SK-N-MC (cell line): ENCODE measurements at regions not wholly inside any gene's neighbourhood (a gene's known extent, or its start where the extent isn't known, plus 50 kb on each side); places are given as distances from the start of the nearest gene placed in this dataset.
"Not testable (repeated sequence)": the region's sequence is repeated elsewhere in the genome, so short reads cannot be mapped to it uniquely, and the experiment has no call there.

Source experiments
- DNase-seq: peaks from one replicate; pipeline ENCODE4 v3.0.0-alpha.2; 2011; ENCODE audit warnings: low read depth, low spot score
- H3K27ac ChIP-seq: fragments of 200-600 bp; sonication (generic); 2 replicates; pipeline ENCODE4 v1.5.1; 2016; ENCODE audit warnings: mixed run types
- H3K36me3 ChIP-seq: fragments of 200-600 bp; sonication (generic); 2 replicates; pipeline ENCODE4 v1.6.1; 2017; ENCODE audit warnings: antibody characterized with exemption, low read length, mixed read lengths; ENCODE audit not compliant: insufficient read depth
- H3K4me3 ChIP-seq: fragments of 200-600 bp; sonication (generic); 2 replicates; pipeline ENCODE4 v1.5.1; 2016
- H3K9ac ChIP-seq: fragments of 200-600 bp; sonication (generic); 2 replicates; pipeline ENCODE4 v1.8.0; 2017; ENCODE audit warnings: mixed run types, mixed read lengths; ENCODE audit not compliant: insufficient read length
- H3K9me3 ChIP-seq: fragments of 200-600 bp; sonication (generic); 2 replicates; pipeline ENCODE4 v1.6.1; 2017; ENCODE audit warnings: low read depth, mild to moderate bottlenecking, antibody characterized with exemption, low read length, moderate library complexity, mixed read lengths
- EZH2 ChIP-seq: fragments of 200-600 bp; sonication (generic); IDR thresholded peaks from one replicate; pipeline ENCODE4 v1.6.1; 2017; ENCODE audit warnings: antibody characterized with exemption
- FOXP2 ChIP-seq: optimal IDR thresholded peaks from 2 replicates; pipeline ENCODE3; 2011; ENCODE audit warnings: mild to moderate bottlenecking, moderate library complexity; ENCODE audit not compliant: insufficient read depth; ENCODE audit errors: extremely low read length, control extremely low read depth
- POLR2AphosphoS5 ChIP-seq: IDR thresholded peaks from 2 replicates; pipeline ENCODE4 v1.6.1; 2012; ENCODE audit warnings: mild to moderate bottlenecking, low read depth, low read length, borderline replicate concordance

- Histone ChIP-seq H3K27ac (no peak overlapping the region), H3K9ac (no peak overlapping the region), H3K36me3 (no peaks in the 10 kb centered on the region), H3K4me3 (no peak overlapping the region), H3K9me3 (no peaks in the 10 kb centered on the region)
- no peak for DNase-seq
- no peak for TF ChIP-seq FOXP2
- TF ChIP-seq POLR2AphosphoS5 = no peak
- TF ChIP-seq EZH2 = no peak
Observed at GRCh38 chr11:98060759-98061158, 960.0 kb upstream of the CNTN5 start.

DNA sequence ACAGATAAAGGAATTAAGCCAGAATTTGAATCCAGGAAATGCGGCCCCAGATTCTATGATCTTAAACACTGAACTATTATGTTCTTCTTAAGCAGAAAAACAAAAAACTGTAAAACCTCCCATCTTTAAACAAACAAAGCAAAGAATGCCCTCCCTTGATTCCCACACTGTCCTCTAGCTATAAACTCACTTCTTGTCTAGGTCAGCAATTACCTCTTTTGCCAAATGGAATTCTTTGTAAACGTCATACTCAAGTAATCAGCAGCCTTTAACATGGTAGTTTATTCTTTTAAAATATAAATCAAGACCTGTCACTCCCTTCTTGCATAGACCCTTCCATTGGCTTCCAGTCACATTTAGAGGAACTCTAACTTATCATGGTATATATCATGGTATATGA lies 958.9 kb upstream of the CNTN5 start:
- no peak for DNase-seq
- H3K4me3 ChIP-seq = no peak overlapping the region

GRCh38 chr11:98062714-98063113 lies 958.0 kb upstream of the CNTN5 start:
- no peaks in the 10 kb centered on the region for H3K36me3 ChIP-seq
- H3K9ac ChIP-seq = no peak overlapping the region
- H3K9me3 ChIP-seq = no peaks in the 10 kb centered on the region
- TF ChIP-seq EZH2 (no peak), FOXP2 (no peak), POLR2AphosphoS5 (no peak)
- no peak for DNase-seq
- no peak overlapping the region for H3K4me3 ChIP-seq
- no peak overlapping the region for H3K27ac ChIP-seq

More for the DNA sequence above, 958.9 kb upstream of the CNTN5 start:
- no peaks in the 10 kb centered on the region for H3K9me3 ChIP-seq
- no peak overlapping the region for H3K9ac ChIP-seq
- H3K36me3 ChIP-seq = no peaks in the 10 kb centered on the region
- TF ChIP-seq FOXP2 (no peak), EZH2 (no peak), POLR2AphosphoS5 (no peak)
- H3K27ac ChIP-seq = no peak overlapping the region

DNA sequence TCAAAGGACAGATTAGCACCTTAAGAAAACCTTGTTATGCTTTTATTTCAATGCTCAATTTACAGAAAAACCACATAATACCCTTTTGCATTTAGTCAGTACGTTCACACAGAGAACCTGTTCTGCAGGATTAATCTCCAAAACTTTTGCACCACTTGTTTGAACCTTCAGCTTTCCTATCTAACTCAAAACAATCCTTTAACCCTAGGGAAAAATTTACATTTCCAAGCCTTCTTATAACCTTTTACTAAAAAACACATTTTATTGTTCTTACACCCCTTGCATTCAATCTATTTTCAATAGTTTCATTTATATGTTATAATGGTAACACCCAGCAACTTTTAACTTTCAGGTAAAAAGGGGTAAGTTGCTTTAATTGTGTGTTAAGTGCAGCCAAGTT lies 952.5 kb upstream of the CNTN5 start:
- no peak overlapping the region for H3K27ac ChIP-seq
- no peaks in the 10 kb centered on the region for H3K36me3 ChIP-seq
- TF ChIP-seq POLR2AphosphoS5 (no peak), FOXP2 (no peak), EZH2 (no peak)
- H3K4me3 ChIP-seq = no peak overlapping the region
- no peak for DNase-seq
- H3K9me3 ChIP-seq = no peaks in the 10 kb centered on the region
- H3K9ac ChIP-seq = no peak overlapping the region

- H3K4me3 ChIP-seq, DNase-seq, H3K36me3 ChIP-seq, H3K9ac ChIP-seq, H3K27ac ChIP-seq, H3K9me3 ChIP-seq: not testable (repeated sequence)
Observed at GRCh38 chr11:98069147-98069546, 951.6 kb upstream of the CNTN5 start.

DNA sequence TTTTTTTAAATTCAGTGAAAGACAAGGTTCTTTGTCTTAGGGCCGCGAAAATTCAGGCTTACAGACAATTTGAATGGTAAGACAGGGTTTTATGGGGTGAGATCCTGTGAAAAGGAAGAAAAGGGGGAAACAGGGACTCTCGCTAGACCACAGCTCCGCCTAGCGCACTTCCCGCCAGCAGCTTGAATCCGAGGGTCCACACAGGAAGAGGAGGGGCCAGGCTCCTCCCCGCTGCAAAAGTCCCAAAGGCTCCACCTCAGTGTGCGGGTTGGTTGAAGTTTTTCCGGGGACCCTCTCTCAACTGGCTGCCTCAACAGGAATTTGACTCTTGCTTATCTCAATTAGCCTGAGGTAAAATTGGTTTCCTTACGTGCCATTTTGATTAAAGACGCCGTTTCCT lies 950.9 kb upstream of the CNTN5 start:
- TF ChIP-seq EZH2 = no peak
- TF ChIP-seq POLR2AphosphoS5 = no peak
- TF ChIP-seq FOXP2 = no peak
- H3K9me3 ChIP-seq = no peaks in the 10 kb centered on the region
- no peak overlapping the region for H3K9ac ChIP-seq

DNA sequence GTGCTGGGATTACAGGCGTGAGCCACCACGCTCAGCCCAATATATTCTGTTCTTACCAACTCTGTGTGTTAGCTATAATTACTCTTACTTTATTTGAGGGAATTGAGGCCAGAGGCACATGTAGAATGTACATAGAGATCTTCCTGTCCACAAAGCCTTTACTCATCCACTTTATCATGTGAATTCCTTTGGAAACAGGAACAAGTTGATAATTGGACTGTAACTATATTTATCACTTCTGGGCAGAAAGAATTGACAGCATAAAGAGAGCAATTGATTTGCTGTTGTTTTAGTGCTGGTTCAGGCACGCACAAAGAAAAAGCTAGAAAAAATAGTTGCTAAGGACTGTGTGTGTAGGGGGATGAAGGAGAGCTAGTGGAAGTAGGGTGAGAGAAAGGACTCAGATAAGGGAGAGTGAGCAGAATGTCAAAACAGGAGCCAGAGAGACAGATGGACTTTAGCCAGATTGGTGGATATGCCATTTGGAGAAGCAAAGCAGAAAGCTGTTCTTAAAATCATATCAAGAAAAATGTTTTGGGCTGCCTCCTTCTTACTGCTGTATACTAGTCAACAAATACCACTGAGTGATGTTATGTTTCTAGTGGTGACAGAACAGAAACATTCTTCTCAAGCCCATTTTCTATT lies 929.8 kb upstream of the CNTN5 start:
- Histone ChIP-seq H3K4me3 (no peak overlapping the region), H3K27ac (no peak overlapping the region), H3K36me3 (no peaks in the 10 kb centered on the region), H3K9me3 (no peaks in the 10 kb centered on the region), H3K9ac (no peak overlapping the region)
- no peak for TF ChIP-seq FOXP2
- TF ChIP-seq POLR2AphosphoS5 = no peak
- no peak for TF ChIP-seq EZH2
- no peak for DNase-seq

More for the DNA sequence above, 950.9 kb upstream of the CNTN5 start:
- DNase-seq = no peak
- Histone ChIP-seq H3K36me3 (no peaks in the 10 kb centered on the region), H3K27ac (no peak overlapping the region), H3K4me3 (no peak overlapping the region)

- Histone ChIP-seq H3K9me3 (no peaks in the 10 kb centered on the region), H3K27ac (no peak overlapping the region), H3K4me3 (no peak overlapping the region), H3K36me3 (no peaks in the 10 kb centered on the region), H3K9ac (no peak overlapping the region)
- TF ChIP-seq EZH2 = no peak
- TF ChIP-seq FOXP2 = no peak
- no peak for TF ChIP-seq POLR2AphosphoS5
- no peak for DNase-seq
Observed at GRCh38 chr11:98099371-98099770, 921.4 kb upstream of the CNTN5 start.

DNA sequence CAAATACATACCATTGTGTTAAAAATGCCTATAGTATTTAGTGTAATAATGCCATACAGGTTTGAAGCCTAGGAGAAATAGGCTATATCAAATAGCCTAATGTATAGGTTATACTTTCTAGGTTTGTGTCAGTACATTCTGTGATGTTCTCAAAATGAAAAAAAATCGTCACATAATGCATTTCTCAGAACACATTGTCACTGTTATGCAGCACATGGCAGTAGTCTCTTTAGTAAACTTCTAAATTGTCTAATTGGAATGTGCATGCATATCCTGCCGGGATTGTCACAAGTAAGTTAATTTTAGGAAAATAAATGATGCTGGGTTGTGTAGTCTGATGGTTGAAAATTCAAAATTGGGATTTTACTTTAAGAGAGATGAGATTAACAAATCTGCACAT lies 920.1 kb upstream of the CNTN5 start:
- TF ChIP-seq FOXP2 = no peak
- no peak for TF ChIP-seq EZH2
- TF ChIP-seq POLR2AphosphoS5 = no peak
- DNase-seq = no peak
- Histone ChIP-seq H3K9ac (no peak overlapping the region), H3K9me3 (no peaks in the 10 kb centered on the region), H3K4me3 (no peak overlapping the region), H3K36me3 (no peaks in the 10 kb centered on the region), H3K27ac (no peak overlapping the region)
